PC-9 (cell line): ENCODE measurements at regions not wholly inside any gene's neighbourhood (a gene's known extent, or its start where the extent isn't known, plus 50 kb on each side); places are given as distances from the start of the nearest gene placed in this dataset.

Experiments used
- BruUV-seq: library from RNA; stranded (reverse); fragments of 400-500 nt; replicated peaks from 2 replicates; lab custom pipeline; 2021; lab: Mats Ljungman, UMichigan
- CTCF ChIA-PET: fragments of 300-600 bp; sonication (Branson Sonifier 250); formaldehyde crosslinking; loops from one replicate; lab custom pipeline; 2022; ENCODE audit warnings: antibody characterized with exemption; lab: Charles Lee
- POLR2A ChIA-PET: fragments of 300-600 bp; sonication (Branson Sonifier 250); formaldehyde crosslinking; loops from one replicate; lab custom pipeline; 2022; ENCODE audit warnings: antibody characterized with exemption; ENCODE audit not compliant: unreplicated experiment; lab: Charles Lee
- DNase-seq, 2 experiments: peaks; one replicate each; pipeline versions ENCODE4 v3.0.0 to v3.0.0-alpha.2; 2015 to 2022; ENCODE audit warnings: mixed read lengths in 1 of 2
- H2AFZ ChIP-seq: fragments of 200-600 bp; sonication (generic); 2 replicates; pipeline ENCODE4 v1.8.1; 2017; ENCODE audit warnings: antibody characterized with exemption
- H3F3A ChIP-seq: fragments of 200-600 bp; sonication (generic); 2 replicates; pipeline ENCODE4 v1.8.1; 2017; ENCODE audit warnings: antibody characterized with exemption, mild to moderate bottlenecking, low read depth; ENCODE audit not compliant: insufficient read depth
- H3K27ac ChIP-seq: fragments of 200-600 bp; sonication (generic); 2 replicates; pipeline ENCODE4 v1.6.1; 2016; ENCODE audit warnings: mixed run types
- H3K27me3 ChIP-seq: fragments of 200-600 bp; sonication (generic); 2 replicates; pipeline ENCODE4 v1.6.1; 2016; ENCODE audit warnings: low read depth, mixed run types; ENCODE audit not compliant: insufficient read depth
- H3K36me3 ChIP-seq: fragments of 200-600 bp; sonication (generic); 2 replicates; pipeline ENCODE4 v1.6.1; 2016; ENCODE audit warnings: low read depth, mixed run types
- H3K4me1 ChIP-seq: fragments of 200-600 bp; sonication (generic); replicated peaks from 2 replicates; pipeline ENCODE4 v1.6.1; 2016; ENCODE audit warnings: mixed run types; ENCODE audit not compliant: insufficient read depth
- H3K4me2 ChIP-seq: fragments of 200-600 bp; sonication (generic); 2 replicates; pipeline ENCODE4 v1.6.1; 2017; ENCODE audit warnings: mixed run types
- H3K4me3 ChIP-seq: fragments of 200-600 bp; sonication (generic); 2 replicates; pipeline ENCODE4 v1.6.1; 2016; ENCODE audit warnings: mixed run types
- H3K79me2 ChIP-seq: fragments of 200-600 bp; sonication (generic); 2 replicates; pipeline ENCODE4 v1.6.1; 2017; ENCODE audit warnings: low read depth, mixed run types
- H3K9me2 ChIP-seq: fragments of 200-600 bp; sonication (generic); 2 replicates; pipeline ENCODE4 v1.8.1; 2017; ENCODE audit warnings: mild to moderate bottlenecking; ENCODE audit not compliant: insufficient read depth
- H3K9me3 ChIP-seq: fragments of 200-600 bp; sonication (generic); 2 replicates; pipeline ENCODE4 v1.8.1; 2016; ENCODE audit warnings: low read depth; ENCODE audit not compliant: insufficient read depth
- H4K20me1 ChIP-seq: fragments of 200-600 bp; sonication (generic); 2 replicates; pipeline ENCODE4 v1.8.1; 2017; ENCODE audit not compliant: insufficient read depth
- EZH2 ChIP-seq: fragments of 200-600 bp; sonication (generic); IDR thresholded peaks from 2 replicates; pipeline ENCODE4 v1.8.0; 2017; ENCODE audit warnings: antibody characterized with exemption, low read depth
- intact Hi-C: fragments of 100-400 bp; cut with micrococcal nuclease; formaldehyde crosslinking; loops from one replicate; pipeline ENCODE4 v1.10.0; 2022; ENCODE audit not compliant: unreplicated experiment
- TF ChIP-seq, protein P1 (sequence below): fragments of 200-600 bp; sonication (generic); conservative IDR thresholded peaks from 2 replicates; pipeline ENCODE4 v1.6.1; 2017; ENCODE audit warnings: mixed run types, antibody characterized with exemption, mild to moderate bottlenecking, moderate library complexity

DNA sequence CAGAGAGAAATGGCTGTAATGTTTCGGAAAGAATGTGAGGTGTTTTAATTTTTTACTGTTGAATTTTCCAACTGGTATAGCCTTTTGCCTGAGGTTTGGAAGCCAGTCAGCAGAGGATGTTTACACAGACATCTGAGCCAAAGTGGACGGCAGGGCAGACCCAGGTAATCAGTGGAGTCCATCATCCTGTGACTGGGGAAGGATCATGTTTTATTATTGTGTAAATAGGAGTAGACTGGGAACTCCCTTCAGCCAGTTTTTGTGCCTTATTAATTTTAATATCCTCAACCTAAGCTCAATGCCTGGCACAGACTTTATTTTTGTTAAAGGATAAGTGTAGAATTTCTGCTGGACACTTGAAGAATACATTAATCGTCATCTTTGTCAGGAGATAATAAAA, 142.0 kb upstream of the GAREM1 start:
- ChIA-PET CTCF (no interaction called here), POLR2A (no interaction called here)
- Histone ChIP-seq H3K9me2 (no peaks in the 10 kb centered on the region), H3K4me1 (no peaks in the 10 kb centered on the region), H3K4me3 (no peak overlapping the region), H3K36me3 (no peaks in the 10 kb centered on the region), H3K4me2 (no peak overlapping the region), H3K27ac (no peak overlapping the region), H3F3A (no peaks in the 10 kb centered on the region), H3K79me2 (no peaks in the 10 kb centered on the region), H3K9me3 (no peaks in the 10 kb centered on the region), H4K20me1 (no peaks in the 10 kb centered on the region), H2AFZ (no peak overlapping the region), H3K27me3 (no peaks in the 10 kb centered on the region)
- no peak for TF ChIP-seq EZH2
- TF ChIP-seq, protein P1, sequence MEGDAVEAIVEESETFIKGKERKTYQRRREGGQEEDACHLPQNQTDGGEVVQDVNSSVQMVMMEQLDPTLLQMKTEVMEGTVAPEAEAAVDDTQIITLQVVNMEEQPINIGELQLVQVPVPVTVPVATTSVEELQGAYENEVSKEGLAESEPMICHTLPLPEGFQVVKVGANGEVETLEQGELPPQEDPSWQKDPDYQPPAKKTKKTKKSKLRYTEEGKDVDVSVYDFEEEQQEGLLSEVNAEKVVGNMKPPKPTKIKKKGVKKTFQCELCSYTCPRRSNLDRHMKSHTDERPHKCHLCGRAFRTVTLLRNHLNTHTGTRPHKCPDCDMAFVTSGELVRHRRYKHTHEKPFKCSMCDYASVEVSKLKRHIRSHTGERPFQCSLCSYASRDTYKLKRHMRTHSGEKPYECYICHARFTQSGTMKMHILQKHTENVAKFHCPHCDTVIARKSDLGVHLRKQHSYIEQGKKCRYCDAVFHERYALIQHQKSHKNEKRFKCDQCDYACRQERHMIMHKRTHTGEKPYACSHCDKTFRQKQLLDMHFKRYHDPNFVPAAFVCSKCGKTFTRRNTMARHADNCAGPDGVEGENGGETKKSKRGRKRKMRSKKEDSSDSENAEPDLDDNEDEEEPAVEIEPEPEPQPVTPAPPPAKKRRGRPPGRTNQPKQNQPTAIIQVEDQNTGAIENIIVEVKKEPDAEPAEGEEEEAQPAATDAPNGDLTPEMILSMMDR = no peak
- no peak for DNase-seq
- intact Hi-C loops = no loop called here
- BruUV-seq = no TSS peak

DNA sequence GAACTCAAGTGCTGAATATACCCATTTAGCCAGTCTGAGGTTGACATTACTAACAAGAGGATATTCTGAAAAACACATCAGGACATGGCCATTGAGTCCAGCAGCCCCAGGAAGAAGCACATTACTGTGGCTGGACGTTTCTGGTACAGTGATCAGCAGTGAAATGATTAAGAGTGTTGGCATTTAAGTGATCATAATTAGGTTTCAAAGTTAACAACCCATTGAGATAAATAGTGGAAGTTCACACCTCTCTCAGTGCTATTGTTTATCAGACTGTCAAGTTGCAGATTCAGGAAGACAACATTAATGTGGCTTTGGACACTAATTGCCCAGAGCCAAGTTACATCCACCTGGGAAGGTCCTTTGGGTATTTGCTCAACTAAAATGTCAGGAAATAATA, 139.5 kb upstream of the GAREM1 start:
- no TSS peak for BruUV-seq
- intact Hi-C loops = no loop called here

DNA sequence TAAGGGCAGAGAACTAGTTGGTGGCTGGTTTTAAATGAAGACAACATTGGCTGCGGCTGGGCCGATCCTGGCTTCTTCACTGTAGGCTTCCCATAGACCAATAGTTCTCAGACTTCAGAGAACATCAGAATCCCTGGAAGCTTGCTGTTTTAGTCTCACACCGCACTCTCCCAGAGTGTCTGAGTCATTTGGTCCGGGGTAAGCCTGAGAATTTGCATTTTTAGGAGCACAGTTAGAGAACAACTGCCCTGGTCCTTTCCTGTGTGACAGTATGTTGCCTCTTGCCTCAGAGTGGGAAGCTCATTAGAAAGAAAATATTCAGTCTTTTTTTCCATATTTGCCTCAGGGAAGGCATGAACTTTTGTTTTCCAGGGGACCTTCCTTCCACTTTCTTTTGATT, 137.1 kb upstream of the GAREM1 start:
- H3K9me2 ChIP-seq = no peaks in the 10 kb centered on the region
- no peak overlapping the region for H2AFZ ChIP-seq
- H3F3A ChIP-seq = no peaks in the 10 kb centered on the region
- H3K27ac ChIP-seq = no peak overlapping the region
- DNase-seq = no peak
- H3K9me3 ChIP-seq = no peaks in the 10 kb centered on the region
- ChIA-PET CTCF (no interaction called here), POLR2A (no interaction called here)
- no peaks in the 10 kb centered on the region for H3K27me3 ChIP-seq
- no peak overlapping the region for H3K4me3 ChIP-seq
- intact Hi-C loops = no loop called here
- no peaks in the 10 kb centered on the region for H3K36me3 ChIP-seq
- H3K79me2 ChIP-seq = no peaks in the 10 kb centered on the region
- H3K4me2 ChIP-seq = no peak overlapping the region
- no peaks in the 10 kb centered on the region for H3K4me1 ChIP-seq
- TF ChIP-seq EZH2 = no peak
- TF ChIP-seq, protein P1 = no peak
- H4K20me1 ChIP-seq = no peaks in the 10 kb centered on the region
- no TSS peak for BruUV-seq

More for the DNA sequence above, 139.5 kb upstream of the GAREM1 start:
- Histone ChIP-seq H3K4me3 (no peak overlapping the region), H2AFZ (no peak overlapping the region), H3K9me3 (no peaks in the 10 kb centered on the region), H3K4me1 (no peaks in the 10 kb centered on the region), H3K79me2 (no peaks in the 10 kb centered on the region), H3K9me2 (no peaks in the 10 kb centered on the region), H3K4me2 (no peak overlapping the region), H3F3A (no peaks in the 10 kb centered on the region), H3K27ac (no peak overlapping the region), H3K36me3 (no peaks in the 10 kb centered on the region), H4K20me1 (no peaks in the 10 kb centered on the region), H3K27me3 (no peaks in the 10 kb centered on the region)
- TF ChIP-seq, protein P1 = no peak
- no peak for TF ChIP-seq EZH2
- CTCF ChIA-PET = no interaction called here
- POLR2A ChIA-PET = no interaction called here
- no peak for DNase-seq
